ENCODE measurements at regions not wholly inside any gene's neighbourhood (a gene's known extent, or its start where the extent isn't known, plus 50 kb on each side); places are given as distances from the start of the nearest gene placed in this dataset.

DNA sequence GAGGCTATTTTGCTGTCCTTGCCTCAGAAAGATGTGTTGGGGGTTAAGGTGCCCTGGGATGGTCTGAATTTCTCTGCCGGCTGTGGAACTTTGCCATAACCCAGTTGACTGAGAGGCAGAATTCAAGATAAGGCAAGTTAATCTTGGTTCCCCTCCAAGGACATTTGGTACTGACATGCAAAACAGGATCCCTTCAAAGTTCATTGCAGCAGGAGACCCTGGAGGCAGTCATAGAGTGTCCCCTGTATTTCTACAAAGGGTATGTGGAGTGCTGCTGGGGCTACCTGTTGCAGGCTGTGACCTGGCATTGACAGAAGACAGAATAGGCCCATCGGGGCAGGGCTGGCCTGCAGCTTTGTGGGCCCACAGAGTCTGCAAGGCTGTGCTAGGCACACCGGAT lies 135.6 kb upstream of the IRX3 start:
- Histone ChIP-seq H3K4me3 (no peak overlapping the region), H3K4me2 (no peak overlapping the region), H3K36me3 (ENCODE audit: insufficient read depth) (no peaks in the 10 kb centered on the region), H3K79me2 (replicated peaks; ENCODE audit: insufficient read depth) (no peaks in the 10 kb centered on the region), H2AFZ (no peak overlapping the region), H3F3A (replicated peaks; ENCODE audit: low read depth) (no peaks in the 10 kb centered on the region), H3K27ac (ENCODE audit: low read depth) (no peak overlapping the region), H3K4me1 (ENCODE audit: insufficient read depth) (no peaks in the 10 kb centered on the region), H4K20me1 (replicated peaks; ENCODE audit: insufficient read depth) (no peaks in the 10 kb centered on the region), H3K27me3 (ENCODE audit: insufficient read depth) (no peaks in the 10 kb centered on the region), H3K9me2 (ENCODE audit: insufficient read depth) (no peaks in the 10 kb centered on the region)
- Mint-ChIP-seq H3K36me3 (ENCODE audit: low read depth) (no peaks in the 10 kb centered on the region), H3K27me3 (ENCODE audit: insufficient read depth, low read depth, poor library complexity) (peaks cover 4% of the 10 kb centered on the region), H3K27ac (no peak overlapping the region), H3K4me1 (no peaks in the 10 kb centered on the region), H3K4me3 (no peak overlapping the region), H3K9me3 (no peaks in the 10 kb centered on the region)
- no peak for ATAC-seq
- TF ChIP-seq, protein P1, sequence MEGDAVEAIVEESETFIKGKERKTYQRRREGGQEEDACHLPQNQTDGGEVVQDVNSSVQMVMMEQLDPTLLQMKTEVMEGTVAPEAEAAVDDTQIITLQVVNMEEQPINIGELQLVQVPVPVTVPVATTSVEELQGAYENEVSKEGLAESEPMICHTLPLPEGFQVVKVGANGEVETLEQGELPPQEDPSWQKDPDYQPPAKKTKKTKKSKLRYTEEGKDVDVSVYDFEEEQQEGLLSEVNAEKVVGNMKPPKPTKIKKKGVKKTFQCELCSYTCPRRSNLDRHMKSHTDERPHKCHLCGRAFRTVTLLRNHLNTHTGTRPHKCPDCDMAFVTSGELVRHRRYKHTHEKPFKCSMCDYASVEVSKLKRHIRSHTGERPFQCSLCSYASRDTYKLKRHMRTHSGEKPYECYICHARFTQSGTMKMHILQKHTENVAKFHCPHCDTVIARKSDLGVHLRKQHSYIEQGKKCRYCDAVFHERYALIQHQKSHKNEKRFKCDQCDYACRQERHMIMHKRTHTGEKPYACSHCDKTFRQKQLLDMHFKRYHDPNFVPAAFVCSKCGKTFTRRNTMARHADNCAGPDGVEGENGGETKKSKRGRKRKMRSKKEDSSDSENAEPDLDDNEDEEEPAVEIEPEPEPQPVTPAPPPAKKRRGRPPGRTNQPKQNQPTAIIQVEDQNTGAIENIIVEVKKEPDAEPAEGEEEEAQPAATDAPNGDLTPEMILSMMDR (conservative IDR thresholded peaks at IDR 0.05; ENCODE audit: low read depth in 2 of 2): no peak
- DNase-seq (ENCODE audit: low spot score): no peak

DNA sequence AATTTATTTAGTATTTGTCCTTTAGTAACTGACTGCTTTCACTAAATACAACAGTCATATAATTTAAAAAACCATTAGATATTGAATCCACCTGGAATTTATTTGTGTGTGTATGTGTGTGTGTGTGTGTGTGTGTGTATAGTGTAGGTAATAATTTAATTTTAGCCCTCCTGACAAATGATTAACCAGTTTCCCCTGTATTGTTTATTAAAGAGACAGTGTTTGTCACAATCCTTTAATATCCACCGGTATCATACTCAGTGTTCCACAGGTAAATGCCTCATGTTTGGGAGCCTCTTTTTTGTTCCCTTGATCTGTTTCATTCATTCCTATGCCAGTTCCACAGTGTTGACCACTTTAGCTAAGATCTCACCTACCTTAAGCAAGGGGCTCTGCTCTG lies 134.6 kb upstream of the IRX3 start:
- Mint-ChIP-seq H3K4me1 (no peaks in the 10 kb centered on the region), H3K9me3 (no peaks in the 10 kb centered on the region), H3K27me3 (ENCODE audit: insufficient read depth, low read depth, poor library complexity) (peaks cover 4% of the 10 kb centered on the region), H3K4me3 (no peak overlapping the region), H3K36me3 (ENCODE audit: low read depth) (no peaks in the 10 kb centered on the region), H3K27ac (no peak overlapping the region)
- Histone ChIP-seq H3K36me3 (ENCODE audit: insufficient read depth) (no peaks in the 10 kb centered on the region), H3K27ac (ENCODE audit: low read depth) (no peak overlapping the region), H3F3A (replicated peaks; ENCODE audit: low read depth) (no peaks in the 10 kb centered on the region), H3K27me3 (ENCODE audit: insufficient read depth) (no peaks in the 10 kb centered on the region), H4K20me1 (replicated peaks; ENCODE audit: insufficient read depth) (no peaks in the 10 kb centered on the region), H3K4me3 (no peak overlapping the region), H2AFZ (no peak overlapping the region), H3K79me2 (replicated peaks; ENCODE audit: insufficient read depth) (no peaks in the 10 kb centered on the region), H3K9me2 (ENCODE audit: insufficient read depth) (no peaks in the 10 kb centered on the region), H3K4me1 (ENCODE audit: insufficient read depth) (no peaks in the 10 kb centered on the region), H3K4me2 (no peak overlapping the region)
- DNase-seq (ENCODE audit: low spot score) (no peak), ATAC-seq (no peak)
- TF ChIP-seq, protein P2, sequence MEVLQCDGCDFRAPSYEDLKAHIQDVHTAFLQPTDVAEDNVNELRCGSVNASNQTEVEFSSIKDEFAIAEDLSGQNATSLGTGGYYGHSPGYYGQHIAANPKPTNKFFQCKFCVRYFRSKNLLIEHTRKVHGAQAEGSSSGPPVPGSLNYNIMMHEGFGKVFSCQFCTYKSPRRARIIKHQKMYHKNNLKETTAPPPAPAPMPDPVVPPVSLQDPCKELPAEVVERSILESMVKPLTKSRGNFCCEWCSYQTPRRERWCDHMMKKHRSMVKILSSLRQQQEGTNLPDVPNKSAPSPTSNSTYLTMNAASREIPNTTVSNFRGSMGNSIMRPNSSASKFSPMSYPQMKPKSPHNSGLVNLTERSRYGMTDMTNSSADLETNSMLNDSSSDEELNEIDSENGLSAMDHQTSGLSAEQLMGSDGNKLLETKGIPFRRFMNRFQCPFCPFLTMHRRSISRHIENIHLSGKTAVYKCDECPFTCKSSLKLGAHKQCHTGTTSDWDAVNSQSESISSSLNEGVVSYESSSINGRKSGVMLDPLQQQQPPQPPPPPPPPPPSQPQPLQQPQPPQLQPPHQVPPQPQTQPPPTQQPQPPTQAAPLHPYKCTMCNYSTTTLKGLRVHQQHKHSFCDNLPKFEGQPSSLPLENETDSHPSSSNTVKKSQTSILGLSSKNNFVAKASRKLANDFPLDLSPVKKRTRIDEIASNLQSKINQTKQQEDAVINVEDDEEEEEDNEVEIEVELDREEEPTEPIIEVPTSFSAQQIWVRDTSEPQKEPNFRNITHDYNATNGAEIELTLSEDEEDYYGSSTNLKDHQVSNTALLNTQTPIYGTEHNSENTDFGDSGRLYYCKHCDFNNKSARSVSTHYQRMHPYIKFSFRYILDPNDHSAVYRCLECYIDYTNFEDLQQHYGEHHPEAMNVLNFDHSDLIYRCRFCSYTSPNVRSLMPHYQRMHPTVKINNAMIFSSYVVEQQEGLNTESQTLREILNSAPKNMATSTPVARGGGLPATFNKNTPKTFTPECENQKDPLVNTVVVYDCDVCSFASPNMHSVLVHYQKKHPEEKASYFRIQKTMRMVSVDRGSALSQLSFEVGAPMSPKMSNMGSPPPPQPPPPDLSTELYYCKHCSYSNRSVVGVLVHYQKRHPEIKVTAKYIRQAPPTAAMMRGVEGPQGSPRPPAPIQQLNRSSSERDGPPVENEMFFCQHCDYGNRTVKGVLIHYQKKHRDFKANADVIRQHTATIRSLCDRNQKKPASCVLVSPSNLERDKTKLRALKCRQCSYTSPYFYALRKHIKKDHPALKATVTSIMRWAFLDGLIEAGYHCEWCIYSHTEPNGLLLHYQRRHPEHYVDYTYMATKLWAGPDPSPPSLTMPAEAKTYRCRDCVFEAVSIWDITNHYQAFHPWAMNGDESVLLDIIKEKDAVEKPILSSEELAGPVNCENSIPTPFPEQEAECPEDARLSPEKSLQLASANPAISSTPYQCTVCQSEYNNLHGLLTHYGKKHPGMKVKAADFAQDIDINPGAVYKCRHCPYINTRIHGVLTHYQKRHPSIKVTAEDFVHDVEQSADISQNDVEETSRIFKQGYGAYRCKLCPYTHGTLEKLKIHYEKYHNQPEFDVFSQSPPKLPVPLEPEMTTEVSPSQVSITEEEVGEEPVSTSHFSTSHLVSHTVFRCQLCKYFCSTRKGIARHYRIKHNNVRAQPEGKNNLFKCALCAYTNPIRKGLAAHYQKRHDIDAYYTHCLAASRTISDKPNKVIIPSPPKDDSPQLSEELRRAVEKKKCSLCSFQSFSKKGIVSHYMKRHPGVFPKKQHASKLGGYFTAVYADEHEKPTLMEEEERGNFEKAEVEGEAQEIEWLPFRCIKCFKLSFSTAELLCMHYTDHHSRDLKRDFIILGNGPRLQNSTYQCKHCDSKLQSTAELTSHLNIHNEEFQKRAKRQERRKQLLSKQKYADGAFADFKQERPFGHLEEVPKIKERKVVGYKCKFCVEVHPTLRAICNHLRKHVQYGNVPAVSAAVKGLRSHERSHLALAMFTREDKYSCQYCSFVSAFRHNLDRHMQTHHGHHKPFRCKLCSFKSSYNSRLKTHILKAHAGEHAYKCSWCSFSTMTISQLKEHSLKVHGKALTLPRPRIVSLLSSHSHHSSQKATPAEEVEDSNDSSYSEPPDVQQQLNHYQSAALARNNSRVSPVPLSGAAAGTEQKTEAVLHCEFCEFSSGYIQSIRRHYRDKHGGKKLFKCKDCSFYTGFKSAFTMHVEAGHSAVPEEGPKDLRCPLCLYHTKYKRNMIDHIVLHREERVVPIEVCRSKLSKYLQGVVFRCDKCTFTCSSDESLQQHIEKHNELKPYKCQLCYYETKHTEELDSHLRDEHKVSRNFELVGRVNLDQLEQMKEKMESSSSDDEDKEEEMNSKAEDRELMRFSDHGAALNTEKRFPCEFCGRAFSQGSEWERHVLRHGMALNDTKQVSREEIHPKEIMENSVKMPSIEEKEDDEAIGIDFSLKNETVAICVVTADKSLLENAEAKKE (CRISPR knock-in tag; IDR thresholded peaks at IDR 0.05): no peak
- TF ChIP-seq NANOG (IDR thresholded peaks at IDR 0.05; ENCODE audit: borderline replicate concordance) (no peak), ZNF114 (CRISPR knock-in tag; IDR thresholded peaks at IDR 0.05) (no peak), EZH2 (IDR thresholded peaks at IDR 0.05; ENCODE audit: low read depth, unreplicated experiment) (no peak), CREB1 (CRISPR knock-in tag; IDR thresholded peaks at IDR 0.05; ENCODE audit: low read depth) (no peak), POLR2AphosphoS5 (IDR thresholded peaks at IDR 0.05; ENCODE audit: low read depth) (no peak), EZH2phosphoT487 (IDR thresholded peaks at IDR 0.05; ENCODE audit: unreplicated experiment) (no peak)
- TF ChIP-seq, protein P3, sequence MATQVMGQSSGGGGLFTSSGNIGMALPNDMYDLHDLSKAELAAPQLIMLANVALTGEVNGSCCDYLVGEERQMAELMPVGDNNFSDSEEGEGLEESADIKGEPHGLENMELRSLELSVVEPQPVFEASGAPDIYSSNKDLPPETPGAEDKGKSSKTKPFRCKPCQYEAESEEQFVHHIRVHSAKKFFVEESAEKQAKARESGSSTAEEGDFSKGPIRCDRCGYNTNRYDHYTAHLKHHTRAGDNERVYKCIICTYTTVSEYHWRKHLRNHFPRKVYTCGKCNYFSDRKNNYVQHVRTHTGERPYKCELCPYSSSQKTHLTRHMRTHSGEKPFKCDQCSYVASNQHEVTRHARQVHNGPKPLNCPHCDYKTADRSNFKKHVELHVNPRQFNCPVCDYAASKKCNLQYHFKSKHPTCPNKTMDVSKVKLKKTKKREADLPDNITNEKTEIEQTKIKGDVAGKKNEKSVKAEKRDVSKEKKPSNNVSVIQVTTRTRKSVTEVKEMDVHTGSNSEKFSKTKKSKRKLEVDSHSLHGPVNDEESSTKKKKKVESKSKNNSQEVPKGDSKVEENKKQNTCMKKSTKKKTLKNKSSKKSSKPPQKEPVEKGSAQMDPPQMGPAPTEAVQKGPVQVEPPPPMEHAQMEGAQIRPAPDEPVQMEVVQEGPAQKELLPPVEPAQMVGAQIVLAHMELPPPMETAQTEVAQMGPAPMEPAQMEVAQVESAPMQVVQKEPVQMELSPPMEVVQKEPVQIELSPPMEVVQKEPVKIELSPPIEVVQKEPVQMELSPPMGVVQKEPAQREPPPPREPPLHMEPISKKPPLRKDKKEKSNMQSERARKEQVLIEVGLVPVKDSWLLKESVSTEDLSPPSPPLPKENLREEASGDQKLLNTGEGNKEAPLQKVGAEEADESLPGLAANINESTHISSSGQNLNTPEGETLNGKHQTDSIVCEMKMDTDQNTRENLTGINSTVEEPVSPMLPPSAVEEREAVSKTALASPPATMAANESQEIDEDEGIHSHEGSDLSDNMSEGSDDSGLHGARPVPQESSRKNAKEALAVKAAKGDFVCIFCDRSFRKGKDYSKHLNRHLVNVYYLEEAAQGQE (IDR thresholded peaks at IDR 0.05; ENCODE audit: unreplicated experiment): no peak
- TF ChIP-seq, protein P4, sequence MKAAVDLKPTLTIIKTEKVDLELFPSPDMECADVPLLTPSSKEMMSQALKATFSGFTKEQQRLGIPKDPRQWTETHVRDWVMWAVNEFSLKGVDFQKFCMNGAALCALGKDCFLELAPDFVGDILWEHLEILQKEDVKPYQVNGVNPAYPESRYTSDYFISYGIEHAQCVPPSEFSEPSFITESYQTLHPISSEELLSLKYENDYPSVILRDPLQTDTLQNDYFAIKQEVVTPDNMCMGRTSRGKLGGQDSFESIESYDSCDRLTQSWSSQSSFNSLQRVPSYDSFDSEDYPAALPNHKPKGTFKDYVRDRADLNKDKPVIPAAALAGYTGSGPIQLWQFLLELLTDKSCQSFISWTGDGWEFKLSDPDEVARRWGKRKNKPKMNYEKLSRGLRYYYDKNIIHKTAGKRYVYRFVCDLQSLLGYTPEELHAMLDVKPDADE (IDR thresholded peaks at IDR 0.05): no peak
